GM12878 (cell line): ENCODE measurements at regions not wholly inside any gene's neighbourhood (a gene's known extent, or its start where the extent isn't known, plus 50 kb on each side); places are given as distances from the start of the nearest gene placed in this dataset.

Source experiments
- ATAC-seq: fragments of 200-7000 bp; cut with Tn5 transposase; 3 replicates; pipeline ENCODE4 v1.9.1; 2020; ENCODE audit warnings: mild to moderate bottlenecking, moderate library complexity
- BruUV-seq: library from RNA; stranded (reverse); fragments of 400-500 nt; replicated peaks from 2 replicates; lab custom pipeline; 2021; lab: Mats Ljungman, UMichigan
- CTCF ChIA-PET: fragments of 300-600 bp; sonication (Branson Sonifier 250); formaldehyde crosslinking; extraction: SDS; loops from one replicate; lab custom pipeline; 2021; ENCODE audit warnings: inconsistent platforms; lab: Yijun Ruan, JAX
- POLR2A ChIA-PET: fragments of 350-600 bp; formaldehyde crosslinking; extraction: SDS; loops from one replicate; lab custom pipeline; 2021; ENCODE audit warnings: inconsistent platforms; lab: Charles Lee
- RAD21 ChIA-PET: fragments of 300-600 bp; sonication (Branson Sonifier 250); formaldehyde crosslinking; loops from one replicate; lab custom pipeline; 2023; ENCODE audit warnings: antibody characterized with exemption; ENCODE audit not compliant: unreplicated experiment; lab: Charles Lee
- SMC1A ChIA-PET: fragments of 300-600 bp; sonication (Branson Sonifier 250); formaldehyde crosslinking; loops from one replicate; lab custom pipeline; 2023; ENCODE audit not compliant: unreplicated experiment, uncharacterized antibody; lab: Charles Lee
- DNase-seq: peaks from one replicate; pipeline ENCODE4 v3.0.0-alpha.2; 2011; ENCODE audit warnings: low read depth, low spot score
- FAIRE-seq: peaks from 3 replicates; lab custom pipeline; 2011; peaks lifted over from hg19 to GRCh38; lab: Jason Lieb, UNC
- H2AFZ ChIP-seq: 2 replicates; pipeline ENCODE4 v1.6.0; 2011; ENCODE audit warnings: low read depth, low read length, control low read depth; ENCODE audit not compliant: control insufficient read depth
- H3K27ac ChIP-seq: 2 replicates; pipeline ENCODE4 v1.5.1; 2011; ENCODE audit warnings: control low read depth; ENCODE audit not compliant: control insufficient read depth, insufficient read depth
- H3K27me3 ChIP-seq, 2 experiments: replicated peaks in 1 of 2; 2 replicates each; pipeline versions ENCODE4 v1.6.0 to v1.6.1; 2011; ENCODE audit warnings: low read length in 1 of 2; ENCODE audit not compliant: control insufficient read depth in 2 of 2, insufficient read depth in 2 of 2
- H3K36me3 ChIP-seq, 2 experiments: 2 replicates each; pipeline ENCODE4 v1.5.1; 2011; ENCODE audit warnings: low read length in 1 of 2; ENCODE audit not compliant: control insufficient read depth in 2 of 2, insufficient read depth in 2 of 2
- H3K4me1 ChIP-seq: 2 replicates; pipeline ENCODE4 v1.6.1; 2011; ENCODE audit warnings: mild to moderate bottlenecking, low read length, moderate library complexity, mixed read lengths; ENCODE audit not compliant: control insufficient read depth, insufficient read depth
- H3K4me2 ChIP-seq: 2 replicates; pipeline ENCODE4 v1.6.0; 2011; ENCODE audit warnings: control low read depth; ENCODE audit not compliant: control insufficient read depth, insufficient read depth
- H3K4me3 ChIP-seq: fragments of 200-600 bp; sonication (generic); 2 replicates; pipeline ENCODE4 v1.5.1; 2016
- H3K79me2 ChIP-seq: 2 replicates; pipeline ENCODE4 v1.6.0; 2011; ENCODE audit warnings: low read length; ENCODE audit not compliant: control insufficient read depth, insufficient read depth
- H3K9ac ChIP-seq: 2 replicates; pipeline ENCODE4 v1.8.0; 2011; ENCODE audit warnings: low read length, control low read depth, mixed read lengths; ENCODE audit not compliant: control insufficient read depth, insufficient read depth
- H3K9me3 ChIP-seq: replicated peaks from 3 replicates; pipeline ENCODE4 v1.5.1; 2011; ENCODE audit warnings: mild to moderate bottlenecking, low read length; ENCODE audit not compliant: control insufficient read depth, insufficient read depth
- H4K20me1 ChIP-seq: 2 replicates; pipeline ENCODE4 v1.6.0; 2011; ENCODE audit not compliant: control insufficient read depth, insufficient read depth
- EED ChIP-seq: sonication (generic); IDR thresholded peaks from 2 replicates; pipeline ENCODE4 v1.6.1; 2016; ENCODE audit warnings: antibody characterized with exemption, low read depth
- GATAD2B ChIP-seq: fragments of 450-650 bp; conservative IDR thresholded peaks from 2 replicates; pipeline ENCODE4 v1.6.1; 2017; ENCODE audit warnings: low read depth, mild to moderate bottlenecking, moderate library complexity
- HCFC1 ChIP-seq: fragments of 150-350 bp; IDR thresholded peaks from 2 replicates; pipeline ENCODE4 v1.6.1; 2014; ENCODE audit warnings: low read length
- MEF2B ChIP-seq: fragments of 450-650 bp; IDR thresholded peaks from 2 replicates; pipeline ENCODE4 v1.6.1; 2018; ENCODE audit warnings: mild to moderate bottlenecking, moderate library complexity; ENCODE audit not compliant: partially characterized antibody, poor library complexity, severe bottlenecking
- NBN ChIP-seq: fragments of 450-650 bp; IDR thresholded peaks from 2 replicates; pipeline ENCODE4 v1.6.1; 2016
- NR2C1 ChIP-seq: fragments of 450-650 bp; IDR thresholded peaks from 2 replicates; pipeline ENCODE4 v1.6.1; 2017; ENCODE audit warnings: antibody characterized with exemption, mild to moderate bottlenecking, moderate library complexity
- NR2C2 ChIP-seq: IDR thresholded peaks from 2 replicates; pipeline ENCODE4 v1.6.1; 2011; ENCODE audit warnings: borderline replicate concordance, low read depth; ENCODE audit not compliant: control insufficient read depth, insufficient read length
- PAX8 ChIP-seq: fragments of 450-650 bp; IDR thresholded peaks from 2 replicates; pipeline ENCODE4 v1.6.1; 2017; ENCODE audit warnings: mild to moderate bottlenecking, moderate library complexity
- RAD21 ChIP-seq: IDR thresholded peaks from 2 replicates; pipeline ENCODE4 v1.6.1; 2011; ENCODE audit warnings: mild to moderate bottlenecking, low read depth, low read length, moderate library complexity; ENCODE audit not compliant: insufficient read depth
- TARDBP ChIP-seq: IDR thresholded peaks from 2 replicates; pipeline ENCODE4 v1.6.1; 2016; ENCODE audit warnings: borderline replicate concordance
- TCF12 ChIP-seq: IDR thresholded peaks from 2 replicates; pipeline ENCODE4 v1.6.1; 2011; ENCODE audit warnings: low read depth, mild to moderate bottlenecking, low read length
- ZBED1 ChIP-seq: IDR thresholded peaks from 2 replicates; pipeline ENCODE4 v1.6.1; 2016; ENCODE audit warnings: borderline replicate concordance
- ZNF207 ChIP-seq: fragments of 450-650 bp; IDR thresholded peaks from 2 replicates; pipeline ENCODE4 v1.6.1; 2014; ENCODE audit warnings: antibody characterized with exemption, mild to moderate bottlenecking, borderline replicate concordance
- ZNF622 ChIP-seq: fragments of 450-650 bp; IDR thresholded peaks from 2 replicates; pipeline ENCODE4 v1.6.1; 2017; ENCODE audit warnings: mild to moderate bottlenecking, inconsistent platforms
- WGBS: methylation state at CpG from one replicate; pipeline ENCODE4 v1.1.6; 2016; ENCODE audit warnings: low lambda C conversion rate; ENCODE audit not compliant: insufficient replicate concordance, insufficient coverage; ENCODE audit errors: missing lambda C conversion rate; 5-methylcytosine and 5-hydroxymethylcytosine counted together
- in situ Hi-C: fragments of 300-500 bp; cut with MboI; formaldehyde crosslinking; loops from 9 replicates; pipeline ENCODE4 v1.14.3; 2018; ENCODE audit warnings: mixed read lengths
- intact Hi-C: fragments of 100-400 bp; cut with micrococcal nuclease; formaldehyde crosslinking; loops from one replicate; pipeline ENCODE4 v1.14.2; 2022; ENCODE audit not compliant: unreplicated experiment
- TF ChIP-seq, protein P1 (sequence below): IDR thresholded peaks from 2 replicates; pipeline ENCODE4 v1.6.1; 2012; ENCODE audit warnings: low read depth, low read length, improper control_type of control experiment
- TF ChIP-seq, protein P2 (sequence below): fragments of 450-650 bp; IDR thresholded peaks from 2 replicates; pipeline ENCODE4 v1.6.1; 2017; ENCODE audit warnings: mild to moderate bottlenecking, moderate library complexity
- TF ChIP-seq, protein P3 (sequence below): IDR thresholded peaks from 2 replicates; pipeline ENCODE4 v1.6.1; 2011; ENCODE audit warnings: mild to moderate bottlenecking, low read depth, low read length, moderate library complexity; ENCODE audit not compliant: insufficient replicate concordance
- TF ChIP-seq, protein P4 (sequence below): fragments of 450-650 bp; IDR thresholded peaks from 2 replicates; pipeline ENCODE4 v1.6.1; 2017; ENCODE audit warnings: mild to moderate bottlenecking

DNA sequence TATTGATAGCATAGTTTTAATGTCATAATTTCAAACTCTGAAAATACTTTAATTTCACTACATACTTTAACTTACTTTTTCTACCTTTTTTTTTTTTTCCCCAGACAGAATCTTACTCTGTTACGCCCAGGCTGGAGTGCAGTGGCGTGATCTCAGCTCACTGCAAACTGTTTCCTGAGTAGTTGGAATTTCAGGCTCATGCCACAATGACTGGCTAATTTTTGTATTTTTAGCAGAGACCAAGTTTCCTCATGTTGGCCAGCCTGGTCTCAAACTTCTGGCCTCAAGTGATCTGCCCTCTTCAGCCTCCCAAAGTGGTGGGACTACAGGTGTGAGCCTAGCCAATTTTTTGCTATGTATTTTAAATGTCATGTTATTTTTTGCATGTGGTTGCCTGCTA is 741.6 kb downstream of the TRAM1L1 start:
- H3K9me3 ChIP-seq = no peaks in the 10 kb centered on the region
- H2AFZ ChIP-seq = no peak overlapping the region
- DNase-seq (no peak), FAIRE-seq (no peak), ATAC-seq (no peak)
- 42% methylated on average over 2 of the region's 2 CpGs for WGBS
- H3K36me3 ChIP-seq = no peaks in the 10 kb centered on the region
- intact Hi-C loops = no loop called here
- H3K27me3 ChIP-seq = no peaks in the 10 kb centered on the region
- BruUV-seq = no TSS peak
- no peaks in the 10 kb centered on the region for H3K4me1 ChIP-seq
- no peak overlapping the region for H3K27ac ChIP-seq
- in situ Hi-C loops = no loop called here
- no peak overlapping the region for H3K4me2 ChIP-seq
- H3K4me3 ChIP-seq = no peak overlapping the region
- ChIA-PET CTCF (no interaction called here), SMC1A (no interaction called here), RAD21 (no interaction called here), POLR2A (no interaction called here)
- H4K20me1 ChIP-seq = no peaks in the 10 kb centered on the region
- no peaks in the 10 kb centered on the region for H3K79me2 ChIP-seq
- TF ChIP-seq MEF2B (no peak), GATAD2B (no peak), RAD21 (no peak), ZBED1 (no peak), NBN (no peak), ZNF207 (no peak), ZNF622 (no peak), TARDBP (no peak), NR2C1 (no peak), NR2C2 (no peak), HCFC1 (no peak), PAX8 (no peak), EED (no peak), TCF12 (no peak)
- TF ChIP-seq, protein P1, sequence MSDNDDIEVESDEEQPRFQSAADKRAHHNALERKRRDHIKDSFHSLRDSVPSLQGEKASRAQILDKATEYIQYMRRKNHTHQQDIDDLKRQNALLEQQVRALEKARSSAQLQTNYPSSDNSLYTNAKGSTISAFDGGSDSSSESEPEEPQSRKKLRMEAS = no peak
- TF ChIP-seq, protein P2, sequence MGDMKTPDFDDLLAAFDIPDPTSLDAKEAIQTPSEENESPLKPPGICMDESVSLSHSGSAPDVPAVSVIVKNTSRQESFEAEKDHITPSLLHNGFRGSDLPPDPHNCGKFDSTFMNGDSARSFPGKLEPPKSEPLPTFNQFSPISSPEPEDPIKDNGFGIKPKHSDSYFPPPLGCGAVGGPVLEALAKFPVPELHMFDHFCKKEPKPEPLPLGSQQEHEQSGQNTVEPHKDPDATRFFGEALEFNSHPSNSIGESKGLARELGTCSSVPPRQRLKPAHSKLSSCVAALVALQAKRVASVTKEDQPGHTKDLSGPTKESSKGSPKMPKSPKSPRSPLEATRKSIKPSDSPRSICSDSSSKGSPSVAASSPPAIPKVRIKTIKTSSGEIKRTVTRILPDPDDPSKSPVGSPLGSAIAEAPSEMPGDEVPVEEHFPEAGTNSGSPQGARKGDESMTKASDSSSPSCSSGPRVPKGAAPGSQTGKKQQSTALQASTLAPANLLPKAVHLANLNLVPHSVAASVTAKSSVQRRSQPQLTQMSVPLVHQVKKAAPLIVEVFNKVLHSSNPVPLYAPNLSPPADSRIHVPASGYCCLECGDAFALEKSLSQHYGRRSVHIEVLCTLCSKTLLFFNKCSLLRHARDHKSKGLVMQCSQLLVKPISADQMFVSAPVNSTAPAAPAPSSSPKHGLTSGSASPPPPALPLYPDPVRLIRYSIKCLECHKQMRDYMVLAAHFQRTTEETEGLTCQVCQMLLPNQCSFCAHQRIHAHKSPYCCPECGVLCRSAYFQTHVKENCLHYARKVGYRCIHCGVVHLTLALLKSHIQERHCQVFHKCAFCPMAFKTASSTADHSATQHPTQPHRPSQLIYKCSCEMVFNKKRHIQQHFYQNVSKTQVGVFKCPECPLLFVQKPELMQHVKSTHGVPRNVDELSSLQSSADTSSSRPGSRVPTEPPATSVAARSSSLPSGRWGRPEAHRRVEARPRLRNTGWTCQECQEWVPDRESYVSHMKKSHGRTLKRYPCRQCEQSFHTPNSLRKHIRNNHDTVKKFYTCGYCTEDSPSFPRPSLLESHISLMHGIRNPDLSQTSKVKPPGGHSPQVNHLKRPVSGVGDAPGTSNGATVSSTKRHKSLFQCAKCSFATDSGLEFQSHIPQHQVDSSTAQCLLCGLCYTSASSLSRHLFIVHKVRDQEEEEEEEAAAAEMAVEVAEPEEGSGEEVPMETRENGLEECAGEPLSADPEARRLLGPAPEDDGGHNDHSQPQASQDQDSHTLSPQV = no peak
- TF ChIP-seq, protein P3, sequence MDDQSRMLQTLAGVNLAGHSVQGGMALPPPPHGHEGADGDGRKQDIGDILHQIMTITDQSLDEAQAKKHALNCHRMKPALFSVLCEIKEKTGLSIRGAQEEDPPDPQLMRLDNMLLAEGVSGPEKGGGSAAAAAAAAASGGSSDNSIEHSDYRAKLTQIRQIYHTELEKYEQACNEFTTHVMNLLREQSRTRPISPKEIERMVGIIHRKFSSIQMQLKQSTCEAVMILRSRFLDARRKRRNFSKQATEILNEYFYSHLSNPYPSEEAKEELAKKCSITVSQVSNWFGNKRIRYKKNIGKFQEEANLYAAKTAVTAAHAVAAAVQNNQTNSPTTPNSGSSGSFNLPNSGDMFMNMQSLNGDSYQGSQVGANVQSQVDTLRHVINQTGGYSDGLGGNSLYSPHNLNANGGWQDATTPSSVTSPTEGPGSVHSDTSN = no peak
- TF ChIP-seq, protein P4, sequence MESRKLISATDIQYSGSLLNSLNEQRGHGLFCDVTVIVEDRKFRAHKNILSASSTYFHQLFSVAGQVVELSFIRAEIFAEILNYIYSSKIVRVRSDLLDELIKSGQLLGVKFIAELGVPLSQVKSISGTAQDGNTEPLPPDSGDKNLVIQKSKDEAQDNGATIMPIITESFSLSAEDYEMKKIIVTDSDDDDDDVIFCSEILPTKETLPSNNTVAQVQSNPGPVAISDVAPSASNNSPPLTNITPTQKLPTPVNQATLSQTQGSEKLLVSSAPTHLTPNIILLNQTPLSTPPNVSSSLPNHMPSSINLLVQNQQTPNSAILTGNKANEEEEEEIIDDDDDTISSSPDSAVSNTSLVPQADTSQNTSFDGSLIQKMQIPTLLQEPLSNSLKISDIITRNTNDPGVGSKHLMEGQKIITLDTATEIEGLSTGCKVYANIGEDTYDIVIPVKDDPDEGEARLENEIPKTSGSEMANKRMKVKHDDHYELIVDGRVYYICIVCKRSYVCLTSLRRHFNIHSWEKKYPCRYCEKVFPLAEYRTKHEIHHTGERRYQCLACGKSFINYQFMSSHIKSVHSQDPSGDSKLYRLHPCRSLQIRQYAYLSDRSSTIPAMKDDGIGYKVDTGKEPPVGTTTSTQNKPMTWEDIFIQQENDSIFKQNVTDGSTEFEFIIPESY = no peak
- no peak overlapping the region for H3K9ac ChIP-seq
